ENCODE measurements at regions not wholly inside any gene's neighbourhood (a gene's known extent, or its start where the extent isn't known, plus 50 kb on each side); places are given as distances from the start of the nearest gene placed in this dataset.
A peak's percentile ranks its signal among the peaks of the same experiment; 100 is the strongest.

DNA sequence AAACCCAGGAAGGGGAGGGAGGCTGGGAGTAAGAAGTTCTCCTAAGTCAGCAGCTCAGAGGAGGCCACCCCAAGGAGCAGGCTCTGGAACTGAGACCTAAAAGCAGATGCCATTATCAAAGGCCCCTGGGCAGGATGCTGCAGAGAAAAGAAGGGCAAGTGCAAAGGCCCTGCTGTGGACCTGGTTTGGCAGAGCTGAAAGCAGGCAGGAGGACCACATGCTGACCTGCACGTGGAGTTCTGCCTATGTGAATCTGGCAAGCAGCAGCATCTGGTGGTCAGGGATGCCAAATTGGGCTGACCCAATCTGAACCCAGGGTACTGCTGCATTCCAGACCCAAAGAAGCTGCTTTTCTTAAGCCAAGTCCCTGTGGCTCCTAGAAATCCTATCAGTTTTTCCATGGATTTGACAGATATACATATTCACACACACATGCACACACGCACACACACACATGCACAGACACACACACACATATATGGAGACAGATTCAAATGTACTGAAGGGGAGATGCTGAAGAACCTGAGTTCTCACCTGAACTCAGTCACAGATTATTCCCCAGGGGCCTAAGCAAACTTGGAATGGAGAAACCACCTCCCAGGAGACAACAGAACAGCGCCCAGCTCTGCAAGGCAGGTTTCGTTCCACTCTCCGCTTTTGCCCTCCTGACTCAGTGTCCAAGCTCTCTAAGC, 119.9 kb downstream of the FOXA2 start:
- intact Hi-C loops (cut with micrococcal nuclease; ENCODE audit: unreplicated experiment): no loop called here
- WGBS (ENCODE audit: low lambda C conversion rate): 62% methylated on average over 5 of the region's 5 CpGs
- Histone ChIP-seq H4K20me1 (ENCODE audit: insufficient read depth, low read length) (no peaks in the 10 kb centered on the region), H3K9ac (ENCODE audit: insufficient read depth, low read depth, low read length) (no peak overlapping the region), H2AFZ (ENCODE audit: low read length) (no peak overlapping the region), H3K27me3 (ENCODE audit: control insufficient read depth in 1 of 2, insufficient read depth in 2 of 2, low read length in 2 of 2) (peaks cover 7 to 38% of the 10 kb centered on the region in 2 experiments; a peak in 3 of 5 replicates), H3K4me1 (ENCODE audit: insufficient read depth, low read length) (peaks cover 58% of the 10 kb centered on the region), H3K79me2 (ENCODE audit: insufficient read depth, low read length) (no peaks in the 10 kb centered on the region), H3K4me2 (ENCODE audit: low read depth, low read length) (no peak overlapping the region), H3K9me3 (ENCODE audit: low read length) (no peaks in the 10 kb centered on the region), H3K27ac (ENCODE audit: extremely low read length, insufficient read depth, low read length) (no peak overlapping the region), H3K4me3 (replicated peaks in 1 of 3; ENCODE audit: insufficient read depth in 1 of 3, low read depth in 2 of 3, low read length in 3 of 3) (no peak overlapping the region), H3K36me3 (replicated peaks in 1 of 2; ENCODE audit: control insufficient read depth in 1 of 2, insufficient read depth in 2 of 2, low read length in 2 of 2) (no peaks in the 10 kb centered on the region)
- CTCF ChIA-PET (ENCODE audit: low intra/inter-chr PET ratio, low total read pairs): no interaction called here
- in situ Hi-C loops (cut with HindIII; ENCODE audit: extremely low pct_ligation_motif_present, low pct_unique_long_range_greater_than_20kb): no loop called here
- no TSS peak for BruUV-seq (replicated peaks)
- no peak for DNase-seq (ENCODE audit: low spot score)
- TF ChIP-seq SP140L (CRISPR knock-in tag; IDR thresholded peaks at IDR 0.05; ENCODE audit: borderline replicate concordance): no peak
- TF ChIP-seq, protein P1, sequence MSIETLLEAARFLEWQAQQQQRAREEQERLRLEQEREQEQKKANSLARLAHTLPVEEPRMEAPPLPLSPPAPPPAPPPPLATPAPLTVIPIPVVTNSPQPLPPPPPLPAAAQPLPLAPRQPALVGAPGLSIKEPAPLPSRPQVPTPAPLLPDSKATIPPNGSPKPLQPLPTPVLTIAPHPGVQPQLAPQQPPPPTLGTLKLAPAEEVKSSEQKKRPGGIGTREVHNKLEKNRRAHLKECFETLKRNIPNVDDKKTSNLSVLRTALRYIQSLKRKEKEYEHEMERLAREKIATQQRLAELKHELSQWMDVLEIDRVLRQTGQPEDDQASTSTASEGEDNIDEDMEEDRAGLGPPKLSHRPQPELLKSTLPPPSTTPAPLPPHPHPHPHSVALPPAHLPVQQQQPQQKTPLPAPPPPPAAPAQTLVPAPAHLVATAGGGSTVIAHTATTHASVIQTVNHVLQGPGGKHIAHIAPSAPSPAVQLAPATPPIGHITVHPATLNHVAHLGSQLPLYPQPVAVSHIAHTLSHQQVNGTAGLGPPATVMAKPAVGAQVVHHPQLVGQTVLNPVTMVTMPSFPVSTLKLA (IDR thresholded peaks at IDR 0.05): peak; percentile 53
- TF ChIP-seq SRF (IDR thresholded peaks at IDR 0.05; ENCODE audit: low read depth, low read length): no peak
- TF ChIP-seq, protein P2, sequence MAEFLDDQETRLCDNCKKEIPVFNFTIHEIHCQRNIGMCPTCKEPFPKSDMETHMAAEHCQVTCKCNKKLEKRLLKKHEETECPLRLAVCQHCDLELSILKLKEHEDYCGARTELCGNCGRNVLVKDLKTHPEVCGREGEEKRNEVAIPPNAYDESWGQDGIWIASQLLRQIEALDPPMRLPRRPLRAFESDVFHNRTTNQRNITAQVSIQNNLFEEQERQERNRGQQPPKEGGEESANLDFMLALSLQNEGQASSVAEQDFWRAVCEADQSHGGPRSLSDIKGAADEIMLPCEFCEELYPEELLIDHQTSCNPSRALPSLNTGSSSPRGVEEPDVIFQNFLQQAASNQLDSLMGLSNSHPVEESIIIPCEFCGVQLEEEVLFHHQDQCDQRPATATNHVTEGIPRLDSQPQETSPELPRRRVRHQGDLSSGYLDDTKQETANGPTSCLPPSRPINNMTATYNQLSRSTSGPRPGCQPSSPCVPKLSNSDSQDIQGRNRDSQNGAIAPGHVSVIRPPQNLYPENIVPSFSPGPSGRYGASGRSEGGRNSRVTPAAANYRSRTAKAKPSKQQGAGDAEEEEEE (CRISPR knock-in tag; IDR thresholded peaks at IDR 0.05; ENCODE audit: borderline replicate concordance): no peak
- TF ChIP-seq, protein P3, sequence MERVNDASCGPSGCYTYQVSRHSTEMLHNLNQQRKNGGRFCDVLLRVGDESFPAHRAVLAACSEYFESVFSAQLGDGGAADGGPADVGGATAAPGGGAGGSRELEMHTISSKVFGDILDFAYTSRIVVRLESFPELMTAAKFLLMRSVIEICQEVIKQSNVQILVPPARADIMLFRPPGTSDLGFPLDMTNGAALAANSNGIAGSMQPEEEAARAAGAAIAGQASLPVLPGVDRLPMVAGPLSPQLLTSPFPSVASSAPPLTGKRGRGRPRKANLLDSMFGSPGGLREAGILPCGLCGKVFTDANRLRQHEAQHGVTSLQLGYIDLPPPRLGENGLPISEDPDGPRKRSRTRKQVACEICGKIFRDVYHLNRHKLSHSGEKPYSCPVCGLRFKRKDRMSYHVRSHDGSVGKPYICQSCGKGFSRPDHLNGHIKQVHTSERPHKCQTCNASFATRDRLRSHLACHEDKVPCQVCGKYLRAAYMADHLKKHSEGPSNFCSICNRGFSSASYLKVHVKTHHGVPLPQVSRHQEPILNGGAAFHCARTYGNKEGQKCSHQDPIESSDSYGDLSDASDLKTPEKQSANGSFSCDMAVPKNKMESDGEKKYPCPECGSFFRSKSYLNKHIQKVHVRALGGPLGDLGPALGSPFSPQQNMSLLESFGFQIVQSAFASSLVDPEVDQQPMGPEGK (CRISPR knock-in tag; IDR thresholded peaks at IDR 0.05): no peak
- TF ChIP-seq FLYWCH1 (CRISPR knock-in tag; IDR thresholded peaks at IDR 0.05): no peak
- no peak for TF ChIP-seq TOE1 (CRISPR knock-in tag; IDR thresholded peaks at IDR 0.05)
- 0 out of 2 replicates have a peak, but pooled peaks have one; percentile 22 for TF ChIP-seq FOXC1 (CRISPR knock-in tag; IDR thresholded peaks at IDR 0.05; ENCODE audit: borderline replicate concordance)
- TF ChIP-seq ZNF205 (CRISPR knock-in tag; IDR thresholded peaks at IDR 0.05): no peak
- TF ChIP-seq, protein P4, sequence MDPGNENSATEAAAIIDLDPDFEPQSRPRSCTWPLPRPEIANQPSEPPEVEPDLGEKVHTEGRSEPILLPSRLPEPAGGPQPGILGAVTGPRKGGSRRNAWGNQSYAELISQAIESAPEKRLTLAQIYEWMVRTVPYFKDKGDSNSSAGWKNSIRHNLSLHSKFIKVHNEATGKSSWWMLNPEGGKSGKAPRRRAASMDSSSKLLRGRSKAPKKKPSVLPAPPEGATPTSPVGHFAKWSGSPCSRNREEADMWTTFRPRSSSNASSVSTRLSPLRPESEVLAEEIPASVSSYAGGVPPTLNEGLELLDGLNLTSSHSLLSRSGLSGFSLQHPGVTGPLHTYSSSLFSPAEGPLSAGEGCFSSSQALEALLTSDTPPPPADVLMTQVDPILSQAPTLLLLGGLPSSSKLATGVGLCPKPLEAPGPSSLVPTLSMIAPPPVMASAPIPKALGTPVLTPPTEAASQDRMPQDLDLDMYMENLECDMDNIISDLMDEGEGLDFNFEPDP (CRISPR knock-in tag; conservative IDR thresholded peaks at IDR 0.05): 0 out of 2 replicates have a peak, but pooled peaks have one; percentile 62
- FAIRE-seq: no peak
- no peak for ATAC-seq
- POLR2A ChIA-PET: interaction anchor here (1.2 to 2.9 kb wide), 2 partner anchors 26 to 110 kb away, joined by 3 to 22 read pairs; no protein-coding TSS in a partner anchor

Data from HepG2 (cell line).